DMS53 treated with DMSO at 0.1 percent for 48 hours (cell line): ENCODE measurements at regions not wholly inside any gene's neighbourhood (a gene's known extent, or its start where the extent isn't known, plus 50 kb on each side); places are given as distances from the start of the nearest gene placed in this dataset.

Experiments
- DNase-seq: peaks from one replicate; lab custom pipeline; 2025; ENCODE audit not compliant: unreplicated experiment; lab: John Stamatoyannopoulos, UW

DNA sequence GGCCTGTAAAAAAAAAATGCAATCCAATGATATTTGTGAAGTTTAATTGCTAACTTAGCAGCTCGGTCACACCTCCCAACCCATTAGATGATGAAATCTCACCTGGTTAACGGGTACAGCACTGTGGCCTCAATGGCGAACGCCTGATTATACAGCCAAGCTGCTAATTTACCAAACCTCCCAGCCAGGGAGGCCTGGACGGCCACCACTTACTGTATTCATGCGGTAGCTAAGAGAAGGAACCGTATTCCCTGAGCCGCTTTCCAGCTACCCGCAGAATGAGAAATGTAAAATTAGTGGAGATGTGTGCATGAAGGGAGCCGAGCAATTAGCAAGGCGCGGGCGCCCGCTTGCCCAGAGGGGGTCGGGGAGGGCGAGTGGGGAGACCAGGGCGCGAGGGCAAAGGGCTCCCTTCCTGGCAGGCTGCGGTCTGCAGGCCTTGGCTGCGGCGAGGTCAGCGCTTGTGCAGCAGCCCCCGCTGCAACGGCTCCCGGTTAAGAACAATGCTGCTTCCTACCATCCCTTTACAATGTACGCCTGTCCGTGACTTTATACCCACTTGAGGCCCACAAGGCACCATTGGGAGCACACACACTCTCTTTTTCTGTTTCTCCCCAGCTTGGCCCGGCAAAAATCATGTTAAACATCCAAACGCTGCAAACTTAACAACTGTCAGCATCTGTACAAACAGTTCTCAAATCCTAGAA lies 70.4 kb upstream of the TBCA start:
- DNase-seq, result no peak

- DNase-seq, result no peak
Measured at GRCh38 chr5:77845324-77845646, 69.1 kb upstream of the TBCA start.

- DNase-seq, result no peak
Measured at GRCh38 chr5:77844623-77845323, 68.6 kb upstream of the TBCA start.

GRCh38 chr5:77844373-77844622 lies 68.2 kb upstream of the TBCA start:
- DNase-seq, result no peak

GRCh38 chr5:77843570-77844372 lies 67.6 kb upstream of the TBCA start:
- no peak for DNase-seq

- no peak for DNase-seq
Measured at GRCh38 chr5:77842243-77842642, 66.1 kb upstream of the TBCA start.

- DNase-seq, result no peak
Measured at GRCh38 chr5:77841616-77842015, 65.5 kb upstream of the TBCA start.

DNA sequence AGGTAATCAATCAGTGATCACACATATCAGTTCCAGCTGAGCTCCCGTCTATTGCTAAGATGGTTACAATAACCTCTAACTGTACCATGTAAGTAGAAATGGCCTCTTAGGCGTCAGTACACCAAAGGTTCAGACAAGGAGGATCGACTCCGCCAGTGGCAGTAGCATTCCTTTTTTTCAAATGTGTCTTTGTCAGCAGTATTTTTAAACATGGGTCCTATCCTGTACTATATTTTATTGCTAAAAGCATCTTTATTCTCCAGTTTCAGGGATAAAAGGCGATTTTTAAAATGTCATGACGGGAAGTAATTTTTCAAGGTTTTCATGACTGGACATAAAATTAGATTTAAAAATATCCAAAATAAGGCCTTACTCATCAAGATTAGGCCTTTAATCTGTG lies 64.8 kb upstream of the TBCA start:
- DNase-seq, result no peak

DNA sequence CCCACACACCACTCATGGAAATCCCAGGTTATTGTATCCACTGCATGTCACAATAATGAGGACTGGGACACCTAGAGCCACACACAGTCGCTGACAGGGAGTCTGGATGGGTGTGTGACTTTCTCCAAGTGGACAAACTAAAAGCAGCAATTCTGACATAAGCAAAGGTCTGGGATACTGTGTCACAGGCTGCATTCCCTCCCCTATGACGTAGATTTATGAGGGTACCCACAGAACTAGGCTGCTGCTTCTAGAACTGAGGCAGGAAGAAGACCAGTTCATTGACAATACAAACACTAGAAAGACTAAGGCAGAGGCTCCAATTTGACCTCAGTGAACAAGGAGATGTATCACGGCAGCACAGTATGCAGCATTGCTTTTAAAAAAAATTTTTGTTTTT lies 63.6 kb upstream of the TBCA start:
- DNase-seq, result no peak

GRCh38 chr5:77832938-77833337 lies 56.8 kb upstream of the TBCA start:
- DNase-seq, result no peak

DNA sequence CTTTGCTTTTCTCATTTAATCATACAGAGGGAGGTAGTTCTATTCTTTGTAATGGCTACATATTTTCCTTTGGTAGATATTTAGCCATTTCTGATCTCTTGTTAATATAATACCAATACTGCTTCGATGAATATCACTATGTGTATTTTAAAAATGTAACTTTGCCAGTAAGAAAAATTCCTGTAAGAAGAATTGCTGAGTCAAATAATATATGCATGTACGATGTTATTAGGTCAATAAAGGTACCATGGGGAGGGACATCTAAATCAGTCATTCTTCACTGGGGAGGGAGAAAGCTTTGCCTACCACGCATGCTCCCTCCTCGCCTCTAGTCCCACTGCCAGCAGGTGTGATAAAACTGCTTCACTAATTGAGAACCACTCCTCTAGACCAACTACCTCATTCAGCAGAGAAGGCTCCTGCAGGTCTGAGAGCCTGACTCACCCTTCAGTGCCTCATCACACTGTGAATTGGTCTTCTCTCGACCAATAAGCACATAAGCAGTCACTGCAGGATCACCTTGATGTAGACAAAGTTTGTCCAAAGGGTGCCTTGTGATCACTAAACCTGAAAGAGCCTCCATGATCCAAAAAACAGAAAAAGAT lies 56.1 kb upstream of the TBCA start:
- DNase-seq, result no peak

DNA sequence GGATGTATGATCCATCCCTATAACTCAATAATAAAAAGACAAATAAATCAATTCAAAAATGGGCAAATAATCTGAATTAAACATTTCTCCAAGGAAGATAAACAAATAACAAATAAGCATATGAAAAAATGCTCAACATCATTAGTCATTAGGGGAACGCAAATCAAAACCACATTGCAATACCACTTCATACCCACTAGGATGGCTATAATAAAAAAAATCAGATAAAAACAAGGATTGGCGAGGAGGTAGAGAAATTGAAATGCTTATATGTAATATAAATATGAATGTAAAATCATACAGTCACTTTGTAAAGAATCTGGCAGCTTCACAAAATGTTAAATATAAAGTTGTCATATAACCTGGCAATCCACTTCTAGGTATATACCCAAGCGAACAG lies 52.3 kb upstream of the TBCA start:
- no peak for DNase-seq
